Effector memory CD8-positive, alpha-beta T cell (primary cell): ENCODE measurements at regions not wholly inside any gene's neighbourhood (a gene's known extent, or its start where the extent isn't known, plus 50 kb on each side); places are given as distances from the start of the nearest gene placed in this dataset.
"Not testable (repeated sequence)": the region's sequence is repeated elsewhere in the genome, so short reads cannot be mapped to it uniquely, and the experiment has no call there.

Experiments
- ATAC-seq: fragments of 150-1000 bp; cut with Tn5 transposase; replicated peaks from 2 replicates; pipeline ENCODE4 v1.10.0; 2021; ENCODE audit warnings: mild to moderate bottlenecking, moderate library complexity
- DNase-seq, 3 experiments: peaks; one replicate each; pipeline ENCODE4 v3.0.0; 2021
- H3K27ac Mint-ChIP-seq, 2 donors: one replicate each; pipeline ENCODE4 v1.8.0; 2022; ENCODE audit warnings: mild to moderate bottlenecking in 2 of 2, mixed read lengths in 2 of 2, moderate library complexity in 2 of 2
- H3K27me3 Mint-ChIP-seq, 2 donors: one replicate each; pipeline ENCODE4 v1.8.0; 2022; ENCODE audit warnings: mixed read lengths in 2 of 2
- H3K36me3 Mint-ChIP-seq: one replicate; pipeline ENCODE4 v1.8.0; 2022; ENCODE audit warnings: mild to moderate bottlenecking, moderate library complexity, mixed read lengths; ENCODE audit not compliant: insufficient read depth
- H3K4me1 Mint-ChIP-seq, 2 donors: one replicate each; pipeline ENCODE4 v1.8.0; 2022; ENCODE audit warnings: low read depth in 2 of 2, mixed read lengths in 2 of 2
- H3K4me3 Mint-ChIP-seq, 2 donors: one replicate each; pipeline ENCODE4 v1.8.0; 2022; ENCODE audit warnings: mild to moderate bottlenecking in 2 of 2, mixed read lengths in 2 of 2, moderate library complexity in 2 of 2
- H3K9me3 Mint-ChIP-seq, 2 donors: one replicate each; pipeline ENCODE4 v1.8.0; 2022; ENCODE audit warnings: mixed read lengths in 2 of 2

GRCh38 chr21:35818597-35818996, 241.7 kb downstream of the SETD4 start:
- DNase-seq (no peak), ATAC-seq (no peak)
- no peak overlapping the region for H3K27ac Mint-ChIP-seq
- no peaks in the 10 kb centered on the region for H3K9me3 Mint-ChIP-seq
- H3K36me3 Mint-ChIP-seq, result no peaks in the 10 kb centered on the region
- peaks cover 0 to 2% of the 10 kb centered on the region in 2 donors for H3K4me1 Mint-ChIP-seq
- no peak overlapping the region for H3K4me3 Mint-ChIP-seq
- H3K27me3 Mint-ChIP-seq, result peaks cover 20 to 25% of the 10 kb centered on the region in 2 donors

GRCh38 chr21:35814858-35815619, 245.3 kb downstream of the SETD4 start:
- Mint-ChIP-seq H3K4me1 (peaks cover 0 to 2% of the 10 kb centered on the region in 2 donors), H3K9me3 (no peaks in the 10 kb centered on the region), H3K27ac (no peak overlapping the region), H3K36me3 (no peaks in the 10 kb centered on the region), H3K4me3 (no peak overlapping the region), H3K27me3 (peaks cover 25 to 27% of the 10 kb centered on the region in 2 donors)
- ATAC-seq (no peak), DNase-seq (no peak)

GRCh38 chr21:35812679-35813078, 247.6 kb downstream of the SETD4 start:
- no peak overlapping the region for H3K27ac Mint-ChIP-seq

GRCh38 chr21:35811191-35811806, 249.0 kb downstream of the SETD4 start:
- H3K36me3 Mint-ChIP-seq, result no peaks in the 10 kb centered on the region
- H3K4me1 Mint-ChIP-seq, result no peaks in the 10 kb centered on the region
- H3K4me3 Mint-ChIP-seq, result no peak overlapping the region
- no peaks in the 10 kb centered on the region for H3K9me3 Mint-ChIP-seq
- H3K27me3 Mint-ChIP-seq, result peaks cover 52 to 58% of the 10 kb centered on the region in 2 donors
- DNase-seq (no peak), ATAC-seq (no peak)
- no peak overlapping the region for H3K27ac Mint-ChIP-seq

More at GRCh38 chr21:35812679-35813078, 247.6 kb downstream of the SETD4 start:
- Mint-ChIP-seq H3K36me3 (no peaks in the 10 kb centered on the region), H3K4me3 (no peak overlapping the region), H3K4me1 (no peaks in the 10 kb centered on the region), H3K9me3 (no peaks in the 10 kb centered on the region), H3K27me3 (peaks cover 47 to 51% of the 10 kb centered on the region in 2 donors)
- ATAC-seq, result no peak
- DNase-seq, result no peak

- H3K27ac Mint-ChIP-seq, result no peak overlapping the region
- no peak for DNase-seq
- no peaks in the 10 kb centered on the region for H3K36me3 Mint-ChIP-seq
- no peak overlapping the region for H3K4me3 Mint-ChIP-seq
- no peak for ATAC-seq
- no peaks in the 10 kb centered on the region for H3K4me1 Mint-ChIP-seq
- H3K9me3 Mint-ChIP-seq, result no peaks in the 10 kb centered on the region
- peaks cover 50 to 54% of the 10 kb centered on the region in 2 donors for H3K27me3 Mint-ChIP-seq
These were observed 249.8 kb downstream of the SETD4 start for GRCh38 chr21:35810431-35810970.

- DNase-seq (no peak), ATAC-seq (no peak)
- H3K9me3 Mint-ChIP-seq, result no peaks in the 10 kb centered on the region
- H3K36me3 Mint-ChIP-seq, result no peaks in the 10 kb centered on the region
- H3K4me1 Mint-ChIP-seq, result no peaks in the 10 kb centered on the region
- H3K27me3 Mint-ChIP-seq, result peaks cover 71 to 78% of the 10 kb centered on the region in 2 donors
- no peak overlapping the region for H3K4me3 Mint-ChIP-seq
- no peak overlapping the region for H3K27ac Mint-ChIP-seq
These were observed 258.9 kb downstream of the SETD4 start for GRCh38 chr21:35801391-35801790.

- H3K27ac Mint-ChIP-seq, H3K9me3 Mint-ChIP-seq, H3K4me1 Mint-ChIP-seq, H3K36me3 Mint-ChIP-seq, H3K4me3 Mint-ChIP-seq, ATAC-seq, DNase-seq: not testable (repeated sequence)
- peaks cover 73 to 83% of the 10 kb centered on the region in 2 donors for H3K27me3 Mint-ChIP-seq
These were observed 259.4 kb downstream of the SETD4 start for GRCh38 chr21:35800796-35801385.

- Mint-ChIP-seq H3K4me1 (no peaks in the 10 kb centered on the region), H3K36me3 (no peaks in the 10 kb centered on the region), H3K4me3 (no peak overlapping the region), H3K27ac (no peak overlapping the region), H3K9me3 (no peaks in the 10 kb centered on the region), H3K27me3 (peaks cover 54 to 73% of the 10 kb centered on the region in 2 donors)
- no peak for ATAC-seq
- no peak for DNase-seq
These were observed 263.5 kb downstream of the SETD4 start for GRCh38 chr21:35796844-35797243.

- H3K4me3 Mint-ChIP-seq, H3K4me1 Mint-ChIP-seq, DNase-seq, ATAC-seq, H3K27ac Mint-ChIP-seq, H3K36me3 Mint-ChIP-seq, H3K9me3 Mint-ChIP-seq: not testable (repeated sequence)
- peaks cover 32 to 58% of the 10 kb centered on the region in 2 donors for H3K27me3 Mint-ChIP-seq
These were observed 265.8 kb downstream of the SETD4 start for GRCh38 chr21:35794527-35794926.

- no peak overlapping the region for H3K27ac Mint-ChIP-seq
- H3K4me1 Mint-ChIP-seq, result no peaks in the 10 kb centered on the region
- ATAC-seq (no peak), DNase-seq (no peak)
- H3K36me3 Mint-ChIP-seq, result no peaks in the 10 kb centered on the region
- no peaks in the 10 kb centered on the region for H3K9me3 Mint-ChIP-seq
- H3K4me3 Mint-ChIP-seq, result no peak overlapping the region
- H3K27me3 Mint-ChIP-seq, result peaks cover 20 to 49% of the 10 kb centered on the region in 2 donors
These were observed 267.6 kb downstream of the SETD4 start for GRCh38 chr21:35792569-35793305.

- DNase-seq (no peak), ATAC-seq (no peak)
- H3K9me3 Mint-ChIP-seq, result no peaks in the 10 kb centered on the region
These were observed 268.6 kb downstream of the SETD4 start for GRCh38 chr21:35791541-35792325.

GRCh38 chr21:35783721-35784120, 276.6 kb downstream of the SETD4 start:
- no peaks in the 10 kb centered on the region for H3K9me3 Mint-ChIP-seq
- ATAC-seq (no peak), DNase-seq (no peak)
- no peak overlapping the region for H3K4me3 Mint-ChIP-seq
- no peak overlapping the region for H3K27ac Mint-ChIP-seq
- H3K36me3 Mint-ChIP-seq, result no peaks in the 10 kb centered on the region
- peaks cover 38 to 51% of the 10 kb centered on the region in 2 donors for H3K27me3 Mint-ChIP-seq
- no peaks in the 10 kb centered on the region for H3K4me1 Mint-ChIP-seq

More at GRCh38 chr21:35791541-35792325, 268.6 kb downstream of the SETD4 start:
- Mint-ChIP-seq H3K4me1 (no peaks in the 10 kb centered on the region), H3K36me3 (no peaks in the 10 kb centered on the region), H3K27me3 (peaks cover 10 to 39% of the 10 kb centered on the region in 2 donors), H3K27ac (no peak overlapping the region), H3K4me3 (no peak overlapping the region)
